ENCODE measurements at regions not wholly inside any gene's neighbourhood (a gene's known extent, or its start where the extent isn't known, plus 50 kb on each side); places are given as distances from the start of the nearest gene placed in this dataset.

GRCh38 chr9:16069671-16070454 lies 517.0 kb downstream of the CCDC171 start:
- no peaks in the 10 kb centered on the region for H3K36me3 ChIP-seq
- no peaks in the 10 kb centered on the region; the same call in 1 of the 2 replicates for H3K27me3 ChIP-seq
- no peak for DNase-seq
- H3K4me3 ChIP-seq (ENCODE audit: low read depth, low read length): no peak overlapping the region
- no peaks in the 10 kb centered on the region for H3K9me3 ChIP-seq
- no peak for TF ChIP-seq CTCF (IDR thresholded peaks at IDR 0.05; ENCODE audit: low read depth, low read length)
- H3K4me1 ChIP-seq: peaks cover 5% of the 10 kb centered on the region; the same call in 1 of the 2 replicates

GRCh38 chr9:16070455-16071145 lies 517.8 kb downstream of the CCDC171 start:
- TF ChIP-seq CTCF (IDR thresholded peaks at IDR 0.05; ENCODE audit: low read depth, low read length): no peak

GRCh38 chr9:16071400-16071799 lies 518.6 kb downstream of the CCDC171 start:
- H3K4me1 ChIP-seq: no peaks in the 10 kb centered on the region
- DNase-seq: no peak
- H3K4me3 ChIP-seq (ENCODE audit: low read depth, low read length): no peak overlapping the region
- no peaks in the 10 kb centered on the region; the same call in 1 of the 2 replicates for H3K27me3 ChIP-seq
- H3K9me3 ChIP-seq: no peaks in the 10 kb centered on the region
- TF ChIP-seq CTCF (IDR thresholded peaks at IDR 0.05; ENCODE audit: low read depth, low read length): no peak
- H3K36me3 ChIP-seq: no peaks in the 10 kb centered on the region

More at GRCh38 chr9:16070455-16071145, 517.8 kb downstream of the CCDC171 start:
- H3K36me3 ChIP-seq: no peaks in the 10 kb centered on the region
- no peaks in the 10 kb centered on the region for H3K9me3 ChIP-seq
- no peaks in the 10 kb centered on the region for H3K4me1 ChIP-seq
- H3K4me3 ChIP-seq (ENCODE audit: low read depth, low read length): no peak overlapping the region
- H3K27me3 ChIP-seq: no peaks in the 10 kb centered on the region; the same call in 1 of the 2 replicates
- DNase-seq: no peak

- no peak overlapping the region for H3K4me3 ChIP-seq (ENCODE audit: low read depth, low read length)
- no peaks in the 10 kb centered on the region; the same call in 1 of the 2 replicates for H3K27me3 ChIP-seq
- TF ChIP-seq CTCF (IDR thresholded peaks at IDR 0.05; ENCODE audit: low read depth, low read length): no peak
- no peaks in the 10 kb centered on the region for H3K9me3 ChIP-seq
- H3K4me1 ChIP-seq: no peaks in the 10 kb centered on the region
- DNase-seq: no peak
- H3K36me3 ChIP-seq: no peaks in the 10 kb centered on the region
Observed at GRCh38 chr9:16074963-16075362, 522.1 kb downstream of the CCDC171 start.

- DNase-seq: no peak
- no peak for TF ChIP-seq CTCF (IDR thresholded peaks at IDR 0.05; ENCODE audit: low read depth, low read length)
- Histone ChIP-seq H3K9me3 (no peaks in the 10 kb centered on the region), H3K27me3 (no peaks in the 10 kb centered on the region; the same call in 1 of the 2 replicates), H3K36me3 (no peaks in the 10 kb centered on the region), H3K4me3 (ENCODE audit: low read depth, low read length) (no peak overlapping the region), H3K4me1 (no peaks in the 10 kb centered on the region)
Observed at GRCh38 chr9:16075696-16076095, 522.9 kb downstream of the CCDC171 start.

- Histone ChIP-seq H3K4me3 (ENCODE audit: low read depth, low read length) (no peak overlapping the region), H3K27me3 (no peaks in the 10 kb centered on the region; the same call in 1 of the 2 replicates), H3K4me1 (no peaks in the 10 kb centered on the region), H3K9me3 (no peaks in the 10 kb centered on the region), H3K36me3 (no peaks in the 10 kb centered on the region)
- no peak for TF ChIP-seq CTCF (IDR thresholded peaks at IDR 0.05; ENCODE audit: low read depth, low read length)
- no peak for DNase-seq
Observed at GRCh38 chr9:16076511-16076910, 523.7 kb downstream of the CCDC171 start.

Measured in BE2C (cell line).